HCT116 (cell line): ENCODE measurements at regions not wholly inside any gene's neighbourhood (a gene's known extent, or its start where the extent isn't known, plus 50 kb on each side); places are given as distances from the start of the nearest gene placed in this dataset.

ENCODE experiments used
- POLR2A ChIP-seq: IDR thresholded peaks from 2 replicates; pipeline ENCODE4 v1.7.0; 2011; ENCODE audit warnings: borderline replicate concordance; ENCODE audit not compliant: insufficient read depth, insufficient read length; ENCODE audit errors: extremely low read depth
- TF ChIP-seq, protein P1 (sequence below), 3 experiments: fragments of 200-600 bp in 1 of 3; sonication (generic) in 1 of 3; IDR thresholded peaks in 2 of 3; conservative IDR thresholded peaks in 1 of 3; 2 replicates each; pipeline ENCODE4 v1.5.1; 2012 to 2017; ENCODE audit warnings: low read depth in 2 of 3, low read length in 2 of 3, antibody characterized with exemption in 1 of 3, borderline replicate concordance in 1 of 3, control low read depth in 1 of 3, mild to moderate bottlenecking in 1 of 3, mixed read lengths in 1 of 3, mixed run types in 1 of 3, moderate library complexity in 1 of 3; ENCODE audit not compliant: insufficient read depth in 1 of 3

GRCh38 chr6:5905431-5906339, 101.0 kb downstream of the NRN1 start:
- TF ChIP-seq, protein P1, sequence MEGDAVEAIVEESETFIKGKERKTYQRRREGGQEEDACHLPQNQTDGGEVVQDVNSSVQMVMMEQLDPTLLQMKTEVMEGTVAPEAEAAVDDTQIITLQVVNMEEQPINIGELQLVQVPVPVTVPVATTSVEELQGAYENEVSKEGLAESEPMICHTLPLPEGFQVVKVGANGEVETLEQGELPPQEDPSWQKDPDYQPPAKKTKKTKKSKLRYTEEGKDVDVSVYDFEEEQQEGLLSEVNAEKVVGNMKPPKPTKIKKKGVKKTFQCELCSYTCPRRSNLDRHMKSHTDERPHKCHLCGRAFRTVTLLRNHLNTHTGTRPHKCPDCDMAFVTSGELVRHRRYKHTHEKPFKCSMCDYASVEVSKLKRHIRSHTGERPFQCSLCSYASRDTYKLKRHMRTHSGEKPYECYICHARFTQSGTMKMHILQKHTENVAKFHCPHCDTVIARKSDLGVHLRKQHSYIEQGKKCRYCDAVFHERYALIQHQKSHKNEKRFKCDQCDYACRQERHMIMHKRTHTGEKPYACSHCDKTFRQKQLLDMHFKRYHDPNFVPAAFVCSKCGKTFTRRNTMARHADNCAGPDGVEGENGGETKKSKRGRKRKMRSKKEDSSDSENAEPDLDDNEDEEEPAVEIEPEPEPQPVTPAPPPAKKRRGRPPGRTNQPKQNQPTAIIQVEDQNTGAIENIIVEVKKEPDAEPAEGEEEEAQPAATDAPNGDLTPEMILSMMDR (IDR thresholded peaks at IDR 0.05 in 2 of 3, conservative IDR thresholded peaks at IDR 0.05 in 1 of 3; ENCODE audit: borderline replicate concordance in 1 of 3, insufficient read depth in 1 of 3, low read depth in 2 of 3, low read length in 2 of 3), result no peak
- TF ChIP-seq POLR2A, result no peak
